Neural cell (in vitro differentiated cells): ENCODE measurements at regions not wholly inside any gene's neighbourhood (a gene's known extent, or its start where the extent isn't known, plus 50 kb on each side); places are given as distances from the start of the nearest gene placed in this dataset.
A peak's percentile ranks its signal among the peaks of the same experiment; 100 is the strongest.

ENCODE experiments used
- H2AFZ ChIP-seq: fragments of 200-600, 300-800 bp; sonication (generic), shearing (Covaris generic); 2 replicates; pipeline ENCODE4 v1.6.0; 2014; ENCODE audit warnings: low read depth, mild to moderate bottlenecking, antibody characterized with exemption, low read length, moderate library complexity
- H3F3A ChIP-seq: fragments of 200-600 bp; shearing (Covaris generic); 2 replicates; pipeline ENCODE4 v1.6.1; 2016; ENCODE audit warnings: mild to moderate bottlenecking, moderate library complexity, mixed read lengths, antibody characterized with exemption, low read length; ENCODE audit not compliant: insufficient read depth, poor library complexity, severe bottlenecking
- H3K27ac ChIP-seq: fragments of 200-600, 300-800 bp; sonication (generic), shearing (Covaris generic); 2 replicates; pipeline ENCODE4 v1.5.1; 2014; ENCODE audit warnings: mild to moderate bottlenecking, low read length, moderate library complexity
- H3K27me3 ChIP-seq: fragments of 300-800, 200-600 bp; sonication (generic), shearing (Covaris generic); 2 replicates; pipeline ENCODE4 v1.6.0; 2014; ENCODE audit warnings: mild to moderate bottlenecking, low read depth, low read length, moderate library complexity; ENCODE audit not compliant: insufficient read depth
- H3K36me3 ChIP-seq: fragments of 300-800, 200-600 bp; sonication (generic), shearing (Covaris generic); 2 replicates; pipeline ENCODE4 v1.5.1; 2014; ENCODE audit warnings: mild to moderate bottlenecking, antibody characterized with exemption, low read length, moderate library complexity; ENCODE audit not compliant: insufficient read depth
- H3K4me2 ChIP-seq: fragments of 300-800, 200-600 bp; sonication (generic), shearing (Covaris generic); 2 replicates; pipeline ENCODE4 v1.6.0; 2014; ENCODE audit warnings: mild to moderate bottlenecking, low read length
- H3K4me3 ChIP-seq: fragments of 300-800, 200-600 bp; sonication (generic), shearing (Covaris generic); 2 replicates; pipeline ENCODE4 v1.5.1; 2014; ENCODE audit warnings: mild to moderate bottlenecking, low read length, moderate library complexity
- H3K79me2 ChIP-seq: fragments of 200-600 bp; shearing (Covaris generic); replicated peaks from 2 replicates; pipeline ENCODE4 v1.6.0; 2014; ENCODE audit warnings: mild to moderate bottlenecking, low read length, moderate library complexity; ENCODE audit not compliant: insufficient read depth
- H3K9ac ChIP-seq: fragments of 300-800, 200-600 bp; sonication (generic), shearing (Covaris generic); 2 replicates; pipeline ENCODE4 v1.6.1; 2016; ENCODE audit warnings: mild to moderate bottlenecking, low read length, mixed read lengths
- H3K9me2 ChIP-seq: fragments of 200-600 bp; shearing (Covaris generic); 2 replicates; pipeline ENCODE4 v1.6.1; 2016; ENCODE audit warnings: mild to moderate bottlenecking, low read length, mixed read lengths; ENCODE audit not compliant: insufficient read depth
- H3K9me3 ChIP-seq: fragments of 200-600, 300-800 bp; sonication (generic), shearing (Covaris generic); 2 replicates; pipeline ENCODE4 v1.6.1; 2016; ENCODE audit warnings: mild to moderate bottlenecking, mixed run types, low read length, moderate library complexity, mixed read lengths
- H4K20me1 ChIP-seq: fragments of 200-600 bp; shearing (Covaris generic); 2 replicates; pipeline ENCODE4 v1.6.1; 2016; ENCODE audit warnings: mild to moderate bottlenecking, mixed run types; ENCODE audit not compliant: insufficient read depth
- EP300 ChIP-seq: fragments of 450-650 bp; conservative IDR thresholded peaks from 2 replicates; pipeline ENCODE4 v1.6.1; 2014; ENCODE audit warnings: antibody characterized with exemption, mild to moderate bottlenecking, moderate library complexity; ENCODE audit not compliant: poor library complexity, severe bottlenecking
- EZH2 ChIP-seq: fragments of 200-600, 300-800 bp; shearing (Covaris generic), sonication (generic); IDR thresholded peaks from 2 replicates; pipeline ENCODE4 v1.6.1; 2014; ENCODE audit warnings: antibody characterized with exemption, low read length, borderline replicate concordance, mild to moderate bottlenecking; ENCODE audit not compliant: insufficient read depth, poor library complexity, severe bottlenecking
- MXI1 ChIP-seq: fragments of 450-650 bp; conservative IDR thresholded peaks from 2 replicates; pipeline ENCODE4 v1.6.1; 2014; ENCODE audit warnings: antibody characterized with exemption, mild to moderate bottlenecking; ENCODE audit not compliant: poor library complexity, severe bottlenecking
- POLR2AphosphoS5 ChIP-seq: IDR thresholded peaks from 2 replicates; pipeline ENCODE4 v1.6.1; 2012
- RAD21 ChIP-seq: fragments of 450-650 bp; conservative IDR thresholded peaks from 2 replicates; pipeline ENCODE4 v1.6.1; 2014; ENCODE audit warnings: antibody characterized with exemption, mild to moderate bottlenecking, moderate library complexity
- SMC3 ChIP-seq: fragments of 450-650 bp; conservative IDR thresholded peaks from 2 replicates; pipeline ENCODE4 v1.6.1; 2014; ENCODE audit warnings: antibody characterized with exemption, mild to moderate bottlenecking, moderate library complexity; ENCODE audit not compliant: poor library complexity
- TAF1 ChIP-seq: IDR thresholded peaks from 2 replicates; pipeline ENCODE4 v1.6.1; 2012; ENCODE audit warnings: low read depth
- TF ChIP-seq, protein P1 (sequence below): fragments of 450-650 bp; IDR thresholded peaks from 2 replicates; pipeline ENCODE4 v1.5.1; 2014; ENCODE audit warnings: antibody characterized with exemption, mild to moderate bottlenecking, moderate library complexity; ENCODE audit not compliant: poor library complexity, severe bottlenecking
- TF ChIP-seq, protein P2 (sequence below): IDR thresholded peaks from 2 replicates; pipeline ENCODE4 v1.6.1; 2012; ENCODE audit warnings: borderline replicate concordance

DNA sequence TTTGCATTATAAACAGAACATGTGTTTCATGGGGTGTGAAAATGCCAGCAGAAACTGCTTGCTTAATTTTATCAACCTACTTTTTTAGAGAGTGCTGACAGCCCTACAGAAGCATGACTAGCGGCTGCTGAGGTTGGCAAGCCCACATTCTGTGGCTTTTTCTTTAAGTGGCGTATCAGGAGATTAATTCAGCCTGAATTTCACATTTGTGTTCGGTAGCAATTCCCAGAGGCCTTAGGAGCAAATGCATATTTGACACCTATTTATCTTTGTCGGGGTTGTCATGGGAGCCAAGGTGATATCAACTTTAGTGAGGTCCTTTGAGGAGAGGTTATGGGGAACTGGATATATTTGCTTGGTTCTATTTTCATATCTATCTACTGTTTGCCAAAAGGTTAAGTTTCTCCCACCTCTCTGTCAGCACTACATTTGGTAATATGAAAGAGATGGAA, 140.9 kb downstream of the KCNJ2 start:
- TF ChIP-seq POLR2AphosphoS5 (peak; percentile 46), SMC3 (no peak), RAD21 (no peak), EZH2 (no peak), MXI1 (no peak), TAF1 (no peak), EP300 (peak; percentile 53)
- TF ChIP-seq, protein P1, sequence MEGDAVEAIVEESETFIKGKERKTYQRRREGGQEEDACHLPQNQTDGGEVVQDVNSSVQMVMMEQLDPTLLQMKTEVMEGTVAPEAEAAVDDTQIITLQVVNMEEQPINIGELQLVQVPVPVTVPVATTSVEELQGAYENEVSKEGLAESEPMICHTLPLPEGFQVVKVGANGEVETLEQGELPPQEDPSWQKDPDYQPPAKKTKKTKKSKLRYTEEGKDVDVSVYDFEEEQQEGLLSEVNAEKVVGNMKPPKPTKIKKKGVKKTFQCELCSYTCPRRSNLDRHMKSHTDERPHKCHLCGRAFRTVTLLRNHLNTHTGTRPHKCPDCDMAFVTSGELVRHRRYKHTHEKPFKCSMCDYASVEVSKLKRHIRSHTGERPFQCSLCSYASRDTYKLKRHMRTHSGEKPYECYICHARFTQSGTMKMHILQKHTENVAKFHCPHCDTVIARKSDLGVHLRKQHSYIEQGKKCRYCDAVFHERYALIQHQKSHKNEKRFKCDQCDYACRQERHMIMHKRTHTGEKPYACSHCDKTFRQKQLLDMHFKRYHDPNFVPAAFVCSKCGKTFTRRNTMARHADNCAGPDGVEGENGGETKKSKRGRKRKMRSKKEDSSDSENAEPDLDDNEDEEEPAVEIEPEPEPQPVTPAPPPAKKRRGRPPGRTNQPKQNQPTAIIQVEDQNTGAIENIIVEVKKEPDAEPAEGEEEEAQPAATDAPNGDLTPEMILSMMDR, result no peak
- TF ChIP-seq, protein P2, sequence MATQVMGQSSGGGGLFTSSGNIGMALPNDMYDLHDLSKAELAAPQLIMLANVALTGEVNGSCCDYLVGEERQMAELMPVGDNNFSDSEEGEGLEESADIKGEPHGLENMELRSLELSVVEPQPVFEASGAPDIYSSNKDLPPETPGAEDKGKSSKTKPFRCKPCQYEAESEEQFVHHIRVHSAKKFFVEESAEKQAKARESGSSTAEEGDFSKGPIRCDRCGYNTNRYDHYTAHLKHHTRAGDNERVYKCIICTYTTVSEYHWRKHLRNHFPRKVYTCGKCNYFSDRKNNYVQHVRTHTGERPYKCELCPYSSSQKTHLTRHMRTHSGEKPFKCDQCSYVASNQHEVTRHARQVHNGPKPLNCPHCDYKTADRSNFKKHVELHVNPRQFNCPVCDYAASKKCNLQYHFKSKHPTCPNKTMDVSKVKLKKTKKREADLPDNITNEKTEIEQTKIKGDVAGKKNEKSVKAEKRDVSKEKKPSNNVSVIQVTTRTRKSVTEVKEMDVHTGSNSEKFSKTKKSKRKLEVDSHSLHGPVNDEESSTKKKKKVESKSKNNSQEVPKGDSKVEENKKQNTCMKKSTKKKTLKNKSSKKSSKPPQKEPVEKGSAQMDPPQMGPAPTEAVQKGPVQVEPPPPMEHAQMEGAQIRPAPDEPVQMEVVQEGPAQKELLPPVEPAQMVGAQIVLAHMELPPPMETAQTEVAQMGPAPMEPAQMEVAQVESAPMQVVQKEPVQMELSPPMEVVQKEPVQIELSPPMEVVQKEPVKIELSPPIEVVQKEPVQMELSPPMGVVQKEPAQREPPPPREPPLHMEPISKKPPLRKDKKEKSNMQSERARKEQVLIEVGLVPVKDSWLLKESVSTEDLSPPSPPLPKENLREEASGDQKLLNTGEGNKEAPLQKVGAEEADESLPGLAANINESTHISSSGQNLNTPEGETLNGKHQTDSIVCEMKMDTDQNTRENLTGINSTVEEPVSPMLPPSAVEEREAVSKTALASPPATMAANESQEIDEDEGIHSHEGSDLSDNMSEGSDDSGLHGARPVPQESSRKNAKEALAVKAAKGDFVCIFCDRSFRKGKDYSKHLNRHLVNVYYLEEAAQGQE, result no peak
- no peaks in the 10 kb centered on the region for H3F3A ChIP-seq
- no peak overlapping the region for H2AFZ ChIP-seq

DNA sequence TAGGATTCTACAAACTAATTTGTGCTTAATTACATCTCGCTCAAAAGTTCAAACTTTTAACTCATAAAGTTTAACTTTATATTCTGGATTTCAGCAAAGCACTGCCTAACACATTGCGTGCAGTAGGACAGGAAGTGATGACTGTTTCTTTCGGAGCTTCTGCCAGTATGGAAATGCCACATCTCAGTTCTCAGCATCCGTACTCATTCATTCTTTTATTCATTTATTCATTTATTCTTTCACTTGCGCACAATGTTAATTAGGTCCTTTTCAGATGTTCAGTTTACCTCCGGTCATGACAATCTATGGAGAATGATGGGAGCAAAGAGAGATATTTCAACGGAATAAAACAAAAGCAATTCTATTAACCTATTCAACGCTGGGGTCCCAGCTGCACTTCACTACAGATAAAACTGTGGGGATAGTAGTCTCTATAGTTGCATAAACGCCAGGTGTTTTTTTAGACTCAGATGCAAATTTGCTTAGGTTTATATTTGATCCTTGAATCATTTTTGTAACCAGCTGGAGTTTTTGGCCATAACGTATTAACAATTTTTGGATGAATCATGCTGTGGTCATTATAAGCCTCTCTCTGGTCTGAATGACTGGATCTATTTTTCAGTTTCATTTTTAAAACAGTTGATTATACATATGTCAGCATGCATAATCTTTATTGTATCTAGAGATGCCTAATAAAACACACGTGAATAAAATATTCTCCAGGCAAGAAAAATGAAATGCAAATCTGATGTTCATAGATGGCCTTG, 143.9 kb downstream of the KCNJ2 start:
- no peaks in the 10 kb centered on the region for H3K9me2 ChIP-seq
- H3K79me2 ChIP-seq, result no peaks in the 10 kb centered on the region
- no peak overlapping the region for H2AFZ ChIP-seq
- no peak for TF ChIP-seq SMC3
- no peak for TF ChIP-seq POLR2AphosphoS5
- TF ChIP-seq, protein P1, result no peak
- no peak for TF ChIP-seq TAF1
- no peak for TF ChIP-seq RAD21
- TF ChIP-seq, protein P2, result no peak
- no peak for TF ChIP-seq EZH2
- TF ChIP-seq MXI1, result no peak
- no peak for TF ChIP-seq EP300
- H3F3A ChIP-seq, result no peaks in the 10 kb centered on the region
- H3K27me3 ChIP-seq, result no peaks in the 10 kb centered on the region
- H3K9me3 ChIP-seq, result no peaks in the 10 kb centered on the region
- H3K36me3 ChIP-seq, result no peaks in the 10 kb centered on the region
- H4K20me1 ChIP-seq, result no peaks in the 10 kb centered on the region
- no peak overlapping the region for H3K4me2 ChIP-seq
- no peak overlapping the region for H3K27ac ChIP-seq
- H3K9ac ChIP-seq, result no peak overlapping the region
- H3K4me3 ChIP-seq, result no peak overlapping the region

More for the DNA sequence above, 140.9 kb downstream of the KCNJ2 start:
- Histone ChIP-seq H4K20me1 (no peaks in the 10 kb centered on the region), H3K36me3 (no peaks in the 10 kb centered on the region), H3K79me2 (no peaks in the 10 kb centered on the region), H3K9ac (no peak overlapping the region), H3K27ac (peak overlapping the region; percentile 69), H3K9me2 (no peaks in the 10 kb centered on the region), H3K4me3 (peak overlapping the region; percentile 16), H3K4me2 (no peak overlapping the region), H3K9me3 (no peaks in the 10 kb centered on the region), H3K27me3 (no peaks in the 10 kb centered on the region)
